Left ventricle myocardium inferior (tissue), 1 donor: ENCODE measurements at regions not wholly inside any gene's neighbourhood (a gene's known extent, or its start where the extent isn't known, plus 50 kb on each side); places are given as distances from the start of the nearest gene placed in this dataset.

Experiments used
- DNase-seq: peaks from one replicate; pipeline ENCODE4 v3.0.0-alpha.2; 2020
- H3K27ac ChIP-seq: fragments of 200-600 bp; replicated peaks from 2 replicates; pipeline ENCODE4 v1.8.0; 2021
- H3K27me3 ChIP-seq: fragments of 200-600 bp; 2 replicates; pipeline ENCODE4 v1.8.0; 2021; ENCODE audit warnings: low read depth
- H3K36me3 ChIP-seq: fragments of 200-600 bp; 2 replicates; pipeline ENCODE4 v1.8.0; 2021
- H3K4me1 ChIP-seq: fragments of 200-600 bp; 2 replicates; pipeline ENCODE4 v1.8.0; 2021
- H3K4me3 ChIP-seq: fragments of 200-600 bp; 2 replicates; pipeline ENCODE4 v1.8.0; 2021; ENCODE audit warnings: mild to moderate bottlenecking, moderate library complexity
- H3K9me3 ChIP-seq: fragments of 200-600 bp; replicated peaks from 2 replicates; pipeline ENCODE4 v1.8.0; 2021
- intact Hi-C: fragments of 100-400 bp; cut with micrococcal nuclease; formaldehyde crosslinking; loops from one replicate; pipeline ENCODE4 v1.11.0; 2022
- TF ChIP-seq, protein P1 (sequence below): fragments of 200-600 bp; IDR thresholded peaks from 2 replicates; pipeline ENCODE4 v1.8.0; 2021; ENCODE audit warnings: antibody characterized with exemption, mild to moderate bottlenecking, borderline replicate concordance
- donor health status: DM: no; HTN: yes; CAD: no; lungs with severe emphysema.

DNA sequence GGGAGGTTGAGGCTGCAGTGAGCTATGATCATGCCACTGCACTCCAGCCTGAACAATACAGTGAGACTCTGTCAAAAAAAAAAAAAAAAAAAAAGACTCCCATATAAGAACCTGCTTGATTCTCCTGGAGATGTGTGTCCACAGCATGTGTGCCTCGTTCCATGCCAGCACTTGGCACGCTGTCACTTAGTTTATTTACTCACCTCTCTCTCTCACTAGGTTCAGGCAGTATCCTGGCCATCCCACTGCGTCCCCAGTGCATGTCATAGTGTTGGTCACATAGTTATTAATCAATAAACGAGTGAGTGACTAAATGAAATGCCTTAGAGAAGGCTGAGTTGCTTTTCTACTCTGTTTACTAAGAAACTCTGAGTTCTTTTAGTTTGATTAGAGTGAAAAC is 79.1 kb upstream of the GPR12 start:
- Histone ChIP-seq H3K4me3 (no peak overlapping the region), H3K4me1 (peaks cover 17% of the 10 kb centered on the region), H3K27me3 (peaks cover 7% of the 10 kb centered on the region), H3K27ac (no peak overlapping the region), H3K36me3 (no peaks in the 10 kb centered on the region), H3K9me3 (peaks cover 5% of the 10 kb centered on the region)
- no peak for DNase-seq
- intact Hi-C loops, result no loop called here
- TF ChIP-seq, protein P1, sequence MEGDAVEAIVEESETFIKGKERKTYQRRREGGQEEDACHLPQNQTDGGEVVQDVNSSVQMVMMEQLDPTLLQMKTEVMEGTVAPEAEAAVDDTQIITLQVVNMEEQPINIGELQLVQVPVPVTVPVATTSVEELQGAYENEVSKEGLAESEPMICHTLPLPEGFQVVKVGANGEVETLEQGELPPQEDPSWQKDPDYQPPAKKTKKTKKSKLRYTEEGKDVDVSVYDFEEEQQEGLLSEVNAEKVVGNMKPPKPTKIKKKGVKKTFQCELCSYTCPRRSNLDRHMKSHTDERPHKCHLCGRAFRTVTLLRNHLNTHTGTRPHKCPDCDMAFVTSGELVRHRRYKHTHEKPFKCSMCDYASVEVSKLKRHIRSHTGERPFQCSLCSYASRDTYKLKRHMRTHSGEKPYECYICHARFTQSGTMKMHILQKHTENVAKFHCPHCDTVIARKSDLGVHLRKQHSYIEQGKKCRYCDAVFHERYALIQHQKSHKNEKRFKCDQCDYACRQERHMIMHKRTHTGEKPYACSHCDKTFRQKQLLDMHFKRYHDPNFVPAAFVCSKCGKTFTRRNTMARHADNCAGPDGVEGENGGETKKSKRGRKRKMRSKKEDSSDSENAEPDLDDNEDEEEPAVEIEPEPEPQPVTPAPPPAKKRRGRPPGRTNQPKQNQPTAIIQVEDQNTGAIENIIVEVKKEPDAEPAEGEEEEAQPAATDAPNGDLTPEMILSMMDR, result no peak

DNA sequence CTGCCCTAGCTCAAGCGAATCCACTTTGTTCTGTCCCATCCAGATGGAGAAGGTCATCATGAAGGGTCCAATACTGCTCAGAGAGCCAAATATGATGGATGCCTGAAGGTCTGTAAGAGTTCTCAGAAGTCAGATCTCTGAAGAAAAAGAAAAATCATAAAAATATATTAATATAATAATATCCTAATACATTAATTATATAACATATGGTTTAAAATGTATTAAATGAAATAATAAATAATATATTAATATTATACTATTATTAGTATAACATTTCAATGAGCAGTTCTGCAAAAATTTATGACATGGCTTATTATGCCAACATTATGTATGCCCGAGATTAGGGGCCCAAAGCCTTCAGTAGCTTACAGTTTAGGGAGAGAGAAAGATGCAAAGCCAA is 78.2 kb upstream of the GPR12 start:
- Histone ChIP-seq H3K4me3 (no peak overlapping the region), H3K27ac (no peak overlapping the region), H3K36me3 (no peaks in the 10 kb centered on the region), H3K27me3 (peaks cover 7% of the 10 kb centered on the region), H3K9me3 (no peaks in the 10 kb centered on the region), H3K4me1 (peaks cover 17% of the 10 kb centered on the region)
- DNase-seq, result no peak
- intact Hi-C loops, result no loop called here
- TF ChIP-seq, protein P1, result no peak

DNA sequence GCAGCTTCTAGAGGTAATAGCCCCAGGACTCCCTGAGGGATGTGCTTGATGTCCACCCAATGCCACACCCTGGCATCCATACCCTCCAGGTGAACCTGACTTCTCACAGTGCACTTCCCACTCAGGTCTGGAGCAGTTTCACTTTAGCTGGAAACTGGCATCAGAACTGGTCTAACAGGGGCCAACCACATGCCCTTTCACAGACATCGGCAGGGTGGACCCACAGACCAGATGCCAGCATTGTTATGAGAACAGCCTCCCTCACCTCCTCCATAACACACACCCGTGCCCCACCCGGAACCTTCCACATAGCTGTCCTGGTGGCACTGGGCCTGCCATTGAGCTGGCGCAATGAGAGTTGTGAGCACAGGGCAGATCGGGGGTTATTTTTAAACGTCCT is 77.4 kb upstream of the GPR12 start:
- Histone ChIP-seq H3K27ac (no peak overlapping the region), H3K36me3 (no peaks in the 10 kb centered on the region), H3K4me1 (peaks cover 17% of the 10 kb centered on the region), H3K4me3 (no peak overlapping the region), H3K9me3 (no peaks in the 10 kb centered on the region), H3K27me3 (peaks cover 15% of the 10 kb centered on the region)
- TF ChIP-seq, protein P1, result no peak
- intact Hi-C loops, result no loop called here
- DNase-seq, result peak; percentile 18

DNA sequence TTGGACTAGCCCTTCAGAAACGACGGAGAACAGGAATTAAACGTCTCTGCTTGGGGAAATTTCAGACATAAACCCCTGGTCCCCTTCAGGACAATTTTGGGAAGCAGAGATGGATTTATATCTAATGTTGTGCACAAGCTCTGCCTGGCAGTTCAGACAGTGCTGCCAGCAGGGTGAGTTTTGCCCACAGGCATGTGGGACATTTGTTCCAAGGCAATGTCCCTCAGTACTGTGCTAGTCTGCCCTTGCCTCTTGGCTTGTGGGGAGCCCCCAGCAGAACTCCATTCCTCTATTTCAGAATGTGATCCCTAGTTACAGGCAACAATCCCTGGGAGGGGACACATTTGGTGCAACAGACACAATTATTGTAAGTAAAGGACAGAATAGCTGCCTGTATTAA is 76.5 kb upstream of the GPR12 start:
- Histone ChIP-seq H3K36me3 (no peaks in the 10 kb centered on the region), H3K9me3 (no peaks in the 10 kb centered on the region), H3K27me3 (peaks cover 18% of the 10 kb centered on the region), H3K4me3 (no peak overlapping the region), H3K27ac (no peak overlapping the region), H3K4me1 (peaks cover 17% of the 10 kb centered on the region)
- TF ChIP-seq, protein P1, result no peak
- intact Hi-C loops, result no loop called here
- no peak for DNase-seq

DNA sequence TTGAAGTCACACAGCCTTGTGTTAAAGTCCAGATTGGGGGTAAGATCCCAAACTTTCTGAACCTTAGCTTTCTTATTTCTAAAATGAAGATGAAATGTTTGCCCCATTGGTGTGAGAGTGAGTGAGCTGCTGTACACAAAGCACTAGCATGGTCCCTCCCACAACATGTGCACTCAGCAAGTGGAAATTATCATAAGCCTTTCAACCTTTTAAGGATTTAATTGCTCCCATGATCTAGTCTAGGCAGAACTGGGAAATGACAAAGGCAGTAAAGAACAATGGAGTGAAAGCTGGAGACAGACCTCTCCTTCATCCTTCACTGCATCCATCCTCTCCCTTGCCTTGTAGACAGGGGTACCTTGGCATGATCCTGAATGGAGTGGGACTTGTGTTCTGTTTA is 76.0 kb upstream of the GPR12 start:
- H3K27ac ChIP-seq, result no peak overlapping the region
- no peaks in the 10 kb centered on the region for H3K9me3 ChIP-seq
- peaks cover 18% of the 10 kb centered on the region for H3K27me3 ChIP-seq
- no peak overlapping the region for H3K4me3 ChIP-seq
- DNase-seq, result no peak
- TF ChIP-seq, protein P1, result no peak
- peaks cover 17% of the 10 kb centered on the region for H3K4me1 ChIP-seq
- intact Hi-C loops, result no loop called here
- no peaks in the 10 kb centered on the region for H3K36me3 ChIP-seq

DNA sequence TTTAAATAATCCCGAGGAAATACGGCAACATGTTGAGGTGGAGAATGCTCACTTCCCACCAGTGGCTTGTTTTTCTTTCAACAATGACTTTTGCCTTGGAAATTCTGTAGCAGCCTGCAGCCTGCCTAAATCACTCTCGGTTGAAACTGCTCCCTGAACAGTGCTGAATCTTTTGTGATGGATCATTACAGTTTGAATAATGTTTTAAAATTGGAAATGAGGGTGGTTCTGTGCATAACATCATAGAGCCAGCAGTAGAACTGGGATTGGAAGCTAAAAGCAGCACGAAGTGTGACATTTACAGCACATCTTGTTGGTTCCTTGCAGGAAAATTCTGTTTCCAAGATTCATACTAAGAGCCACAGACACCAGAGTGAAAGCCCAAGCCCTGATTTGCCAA is 74.1 kb upstream of the GPR12 start:
- Histone ChIP-seq H3K27ac (no peak overlapping the region), H3K36me3 (no peaks in the 10 kb centered on the region), H3K4me3 (no peak overlapping the region), H3K9me3 (no peaks in the 10 kb centered on the region), H3K27me3 (peaks cover 18% of the 10 kb centered on the region), H3K4me1 (peaks cover 17% of the 10 kb centered on the region)
- DNase-seq, result no peak
- intact Hi-C loops, result no loop called here
- TF ChIP-seq, protein P1, result no peak
